ENCODE measurements at regions not wholly inside any gene's neighbourhood (a gene's known extent, or its start where the extent isn't known, plus 50 kb on each side); places are given as distances from the start of the nearest gene placed in this dataset.

- DNase-seq (ENCODE audit: low spot score) = no peak
These were observed 799.7 kb upstream of the IGFBP3 start for GRCh38 chr7:46720761-46721160.

GRCh38 chr7:46719616-46720015 is 798.5 kb upstream of the IGFBP3 start:
- no peak for DNase-seq (ENCODE audit: low spot score)

- no peak for DNase-seq (ENCODE audit: low spot score)
These were observed 795.9 kb upstream of the IGFBP3 start for GRCh38 chr7:46716926-46717325.

GRCh38 chr7:46715579-46715978 is 794.5 kb upstream of the IGFBP3 start:
- DNase-seq (ENCODE audit: low spot score) = no peak

GRCh38 chr7:46714904-46715303 is 793.8 kb upstream of the IGFBP3 start:
- no peak for DNase-seq (ENCODE audit: low spot score)

GRCh38 chr7:46713868-46714596 is 793.0 kb upstream of the IGFBP3 start:
- no peak for DNase-seq (ENCODE audit: low spot score)

- DNase-seq (ENCODE audit: low spot score) = no peak
These were observed 789.9 kb upstream of the IGFBP3 start for GRCh38 chr7:46710927-46711326.

GRCh38 chr7:46707973-46708372 is 786.9 kb upstream of the IGFBP3 start:
- no peak for DNase-seq (ENCODE audit: low spot score)

- DNase-seq (ENCODE audit: low spot score) = no peak
These were observed 784.5 kb upstream of the IGFBP3 start for GRCh38 chr7:46705386-46706255.

GRCh38 chr7:46696741-46697140 is 775.7 kb upstream of the IGFBP3 start:
- DNase-seq (ENCODE audit: low spot score) = no peak

GRCh38 chr7:46695051-46695708 is 774.1 kb upstream of the IGFBP3 start:
- DNase-seq (ENCODE audit: low spot score) = no peak

- no peak for DNase-seq (ENCODE audit: low spot score)
These were observed 773.0 kb upstream of the IGFBP3 start for GRCh38 chr7:46694058-46694457.

- DNase-seq (ENCODE audit: low spot score) = no peak
These were observed 766.1 kb upstream of the IGFBP3 start for GRCh38 chr7:46687203-46687602.

- DNase-seq (ENCODE audit: low spot score) = no peak
These were observed 764.0 kb upstream of the IGFBP3 start for GRCh38 chr7:46685051-46685450.

- no peak for DNase-seq (ENCODE audit: low spot score)
These were observed 762.0 kb upstream of the IGFBP3 start for GRCh38 chr7:46682836-46683624.

GRCh38 chr7:46681865-46682503 is 760.9 kb upstream of the IGFBP3 start:
- DNase-seq (ENCODE audit: low spot score) = no peak

GRCh38 chr7:46680147-46680546 is 759.1 kb upstream of the IGFBP3 start:
- DNase-seq (ENCODE audit: low spot score) = no peak

GRCh38 chr7:46679671-46680070 is 758.6 kb upstream of the IGFBP3 start:
- no peak for DNase-seq (ENCODE audit: low spot score)

GRCh38 chr7:46678421-46678820 is 757.3 kb upstream of the IGFBP3 start:
- no peak for DNase-seq (ENCODE audit: low spot score)

- no peak for DNase-seq (ENCODE audit: low spot score)
These were observed 754.4 kb upstream of the IGFBP3 start for GRCh38 chr7:46675456-46675855.

GRCh38 chr7:46672861-46673260 is 751.8 kb upstream of the IGFBP3 start:
- DNase-seq (ENCODE audit: low spot score) = no peak

Data from germinal center (tissue), 1 donor.